ACHN (cell line): ENCODE measurements at regions not wholly inside any gene's neighbourhood (a gene's known extent, or its start where the extent isn't known, plus 50 kb on each side); places are given as distances from the start of the nearest gene placed in this dataset.

Experiments
- DNase-seq: peaks from one replicate; pipeline ENCODE4 v3.0.0-alpha.2; 2015
- in situ Hi-C: cut with HindIII; loops from 2 replicates; pipeline ENCODE4 v1.10.0; 2017; ENCODE audit warnings: low sequenced_read_pairs, low pct_ligation_motif_present, low pct_unique_long_range_greater_than_20kb

GRCh38 chr2:83071352-83071751 lies 1387.7 kb downstream of the SUCLG1 start:
- in situ Hi-C loops, result no loop called here

DNA sequence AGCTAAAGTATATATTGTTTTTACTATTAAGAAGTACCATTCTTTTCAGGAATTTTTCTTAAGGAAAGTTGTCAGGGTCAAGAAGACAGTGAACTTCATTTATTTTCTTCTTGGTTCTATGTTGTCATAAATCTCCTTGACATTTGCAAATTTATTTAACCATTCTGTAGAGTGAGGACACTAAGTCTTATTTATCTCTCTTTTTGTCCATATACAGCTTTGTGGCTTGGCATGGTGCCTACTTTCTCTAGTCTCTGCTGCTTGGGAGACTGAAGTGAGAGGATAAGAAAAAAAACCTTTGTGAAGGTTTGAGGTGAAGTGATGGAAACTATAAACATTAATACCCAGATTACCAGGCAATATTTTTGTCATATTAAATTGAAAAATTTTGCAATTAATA lies 1389.4 kb downstream of the SUCLG1 start:
- DNase-seq, result no peak
- in situ Hi-C loops, result no loop called here

More at GRCh38 chr2:83071352-83071751, 1387.7 kb downstream of the SUCLG1 start:
- no peak for DNase-seq

DNA sequence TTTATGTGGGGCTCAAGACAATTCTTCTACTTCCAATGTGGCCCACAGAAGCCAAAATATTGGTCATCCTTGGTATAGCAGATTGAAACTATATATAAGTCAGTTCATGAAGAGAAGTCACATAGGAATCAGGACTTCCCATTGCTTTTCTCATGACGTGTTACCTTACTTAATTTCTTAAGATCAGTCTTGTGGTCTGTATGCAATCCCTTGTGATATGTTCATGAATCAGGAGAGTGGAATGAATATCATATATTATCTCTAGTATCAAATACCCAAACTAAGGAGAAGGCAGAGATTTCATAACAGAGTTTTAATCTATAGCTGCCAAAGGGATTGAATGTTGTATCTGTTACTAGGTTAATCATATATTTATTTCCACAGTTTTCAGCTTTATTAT lies 1390.4 kb downstream of the SUCLG1 start:
- DNase-seq, result no peak
- in situ Hi-C loops, result no loop called here

DNA sequence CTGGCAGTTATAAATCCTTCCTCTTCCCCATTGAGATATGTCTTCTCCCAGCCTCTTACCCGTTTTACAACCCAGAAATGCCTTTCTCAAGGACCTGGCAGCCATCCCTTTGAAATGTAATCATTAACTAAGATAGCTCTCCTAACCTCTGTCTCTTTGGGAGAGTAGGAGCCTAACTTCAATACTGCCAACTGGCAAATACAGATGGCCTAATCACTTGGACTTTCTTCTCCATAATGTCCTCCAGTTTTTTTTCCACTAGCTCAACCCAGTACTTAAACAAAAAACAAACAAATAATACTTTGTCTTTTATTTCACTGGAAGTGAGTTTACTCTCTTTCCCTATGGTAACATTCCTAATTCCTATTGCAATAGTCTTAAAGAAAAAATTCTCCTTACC lies 1391.1 kb downstream of the SUCLG1 start:
- in situ Hi-C loops, result no loop called here

DNA sequence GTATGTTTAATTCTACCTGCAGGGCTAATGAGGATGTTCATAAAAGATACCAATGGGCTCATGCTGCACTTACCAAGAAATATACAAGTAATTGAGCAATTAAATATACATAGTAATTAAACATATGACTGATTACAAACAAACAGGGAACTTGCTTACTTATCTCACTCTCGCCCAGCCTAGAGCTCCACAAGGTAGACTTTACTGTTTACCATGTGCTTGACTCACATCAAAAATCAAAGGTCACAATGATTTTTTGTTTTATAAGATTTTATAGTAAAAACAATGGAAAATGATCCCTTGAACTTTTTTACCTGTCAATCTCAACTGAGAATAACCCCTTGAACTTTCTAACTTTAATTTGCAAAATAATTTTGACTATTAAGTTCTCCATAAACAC lies 1395.1 kb downstream of the SUCLG1 start:
- no peak for DNase-seq
- in situ Hi-C loops, result no loop called here

More for the DNA sequence above, 1391.1 kb downstream of the SUCLG1 start:
- peak; percentile 77 for DNase-seq

DNA sequence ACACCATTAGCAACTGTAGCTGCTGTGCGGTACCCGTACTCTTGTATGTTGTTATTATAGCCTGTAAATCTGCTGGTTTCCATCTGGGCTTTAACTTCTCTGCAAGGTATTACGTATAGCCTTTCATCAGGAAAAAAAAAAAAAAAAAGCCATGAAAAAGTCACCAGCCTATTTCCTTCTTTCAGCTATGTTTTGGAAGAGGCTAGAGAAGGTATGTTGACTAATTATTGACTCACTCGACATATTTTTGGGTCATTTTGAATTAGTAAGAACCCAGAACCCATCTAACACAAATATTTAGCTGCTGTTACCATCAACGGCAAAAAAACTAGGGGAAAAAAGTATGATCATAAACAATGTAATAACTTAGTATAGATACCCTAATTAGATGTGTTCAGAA lies 1395.6 kb downstream of the SUCLG1 start:
- in situ Hi-C loops, result no loop called here
- DNase-seq, result no peak

GRCh38 chr2:83058683-83059082 lies 1400.4 kb downstream of the SUCLG1 start:
- in situ Hi-C loops, result no loop called here
- no peak for DNase-seq

DNA sequence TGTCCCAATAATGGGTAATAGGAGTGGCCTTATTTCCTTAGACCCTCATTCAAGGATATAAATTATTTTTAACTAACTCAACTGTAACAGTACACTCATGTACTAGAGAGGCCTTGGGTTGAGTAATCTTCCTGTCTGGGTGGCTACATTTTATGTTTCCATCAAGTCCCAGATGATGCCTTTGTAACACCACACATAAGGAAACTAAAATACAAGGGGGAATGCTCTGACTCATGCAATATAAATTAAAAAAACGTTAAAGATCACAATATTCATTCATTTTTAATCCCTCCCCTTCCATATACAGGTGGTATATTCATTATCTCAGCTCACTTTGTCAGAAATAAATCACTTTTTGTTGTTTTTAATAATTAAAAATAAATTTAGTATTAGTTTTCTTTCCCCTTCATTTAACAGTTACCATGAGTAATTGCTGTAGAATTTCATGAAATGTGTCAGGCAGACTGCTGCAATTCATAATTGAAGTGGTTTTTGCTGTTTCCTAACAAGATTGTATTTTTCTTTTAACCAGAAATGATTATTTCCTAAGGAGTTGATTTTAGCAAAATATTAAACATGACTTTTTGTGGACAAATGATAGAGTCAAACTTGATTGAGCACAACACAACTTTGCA lies 1403.6 kb downstream of the SUCLG1 start:
- DNase-seq, result peak; percentile 69
- in situ Hi-C loops, result no loop called here

GRCh38 chr2:83054751-83055150 lies 1404.3 kb downstream of the SUCLG1 start:
- no peak for DNase-seq
- in situ Hi-C loops, result no loop called here

- in situ Hi-C loops, result no loop called here
- DNase-seq, result no peak
Observed at GRCh38 chr2:83051538-83052170, 1407.4 kb downstream of the SUCLG1 start.

DNA sequence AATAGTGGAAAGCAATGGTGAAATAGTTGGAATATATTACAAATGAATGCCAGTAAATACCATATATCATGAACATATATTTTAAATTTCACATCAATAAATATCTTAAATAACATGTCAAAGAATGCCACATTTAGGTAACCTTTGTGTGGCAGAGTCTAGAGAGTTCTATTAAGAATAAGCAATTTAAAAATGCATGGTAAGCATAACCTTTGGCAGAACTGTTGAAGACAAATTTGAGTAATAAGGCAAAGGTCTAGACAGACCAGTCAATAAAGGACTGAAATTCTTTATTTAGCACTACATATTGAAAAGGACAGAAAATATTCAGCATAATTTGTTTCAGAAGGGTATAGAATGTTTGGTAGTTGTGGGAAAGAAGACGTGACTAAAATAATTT lies 1417.0 kb downstream of the SUCLG1 start:
- in situ Hi-C loops, result no loop called here
- DNase-seq, result no peak

DNA sequence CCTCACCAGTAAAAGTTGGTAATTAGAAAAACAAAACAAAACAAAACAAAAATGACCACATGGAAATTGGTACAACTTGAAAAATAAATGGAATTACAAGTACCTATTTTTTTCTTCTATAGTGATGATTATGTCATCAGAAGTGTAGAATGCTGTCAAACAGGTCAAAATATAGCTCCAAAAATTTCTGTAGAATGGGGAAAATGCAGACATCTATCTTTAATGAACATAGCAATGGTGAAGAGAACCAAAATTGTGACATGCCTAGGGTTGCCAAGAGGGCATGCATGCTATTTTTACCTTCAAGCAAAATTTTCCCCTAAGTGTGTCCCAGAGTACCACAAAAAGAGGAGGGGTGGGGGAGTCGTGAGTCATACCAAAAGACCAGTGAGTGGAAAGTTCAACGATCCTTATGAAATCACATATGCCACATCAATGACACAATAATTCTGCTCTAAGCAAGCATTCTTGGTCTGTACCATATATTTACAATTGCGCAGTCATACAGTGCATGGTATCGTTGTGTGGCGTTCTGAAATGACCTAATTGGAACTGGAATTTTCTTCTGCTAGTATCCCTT lies 1436.4 kb downstream of the SUCLG1 start:
- in situ Hi-C loops, result no loop called here
- DNase-seq, result no peak

- in situ Hi-C loops, result no loop called here
Observed at GRCh38 chr2:83017366-83018090, 1441.6 kb downstream of the SUCLG1 start.

GRCh38 chr2:83016343-83017110 lies 1442.6 kb downstream of the SUCLG1 start:
- in situ Hi-C loops, result no loop called here
- DNase-seq, result no peak

More at GRCh38 chr2:83017366-83018090, 1441.6 kb downstream of the SUCLG1 start:
- no peak for DNase-seq

- DNase-seq, result no peak
- in situ Hi-C loops, result no loop called here
Observed at GRCh38 chr2:83015900-83016299, 1443.2 kb downstream of the SUCLG1 start.

DNA sequence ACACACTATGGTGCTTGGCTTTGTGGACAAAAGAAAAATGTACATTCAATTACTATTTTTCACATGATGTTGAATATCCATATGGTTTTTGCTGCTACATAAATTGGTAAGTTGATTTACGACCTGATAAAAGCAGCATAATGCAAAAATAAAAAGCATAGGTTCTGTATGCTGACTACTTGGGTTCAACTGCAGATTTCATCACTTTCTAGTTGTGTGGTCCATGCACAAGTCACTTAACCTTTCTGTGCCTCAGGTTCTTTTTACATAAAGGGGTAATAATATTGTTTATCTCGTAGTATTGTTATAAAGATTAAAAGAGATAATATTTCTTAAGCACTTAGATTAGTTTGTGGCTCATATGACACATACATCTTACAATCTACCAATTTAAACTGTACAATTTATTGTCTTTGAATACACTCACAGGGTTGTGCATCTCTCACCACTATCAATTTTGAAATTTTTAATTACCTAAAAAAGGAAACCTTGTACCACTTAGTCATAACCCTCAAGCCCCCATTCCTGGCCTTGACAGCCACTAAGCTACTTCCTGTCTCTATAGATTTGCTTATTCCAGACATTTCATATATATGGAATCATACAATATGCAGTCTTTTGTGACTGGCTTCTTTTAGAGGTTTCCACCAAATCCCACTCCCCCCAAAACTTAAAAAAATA lies 1443.9 kb downstream of the SUCLG1 start:
- DNase-seq, result no peak
- in situ Hi-C loops, result no loop called here

DNA sequence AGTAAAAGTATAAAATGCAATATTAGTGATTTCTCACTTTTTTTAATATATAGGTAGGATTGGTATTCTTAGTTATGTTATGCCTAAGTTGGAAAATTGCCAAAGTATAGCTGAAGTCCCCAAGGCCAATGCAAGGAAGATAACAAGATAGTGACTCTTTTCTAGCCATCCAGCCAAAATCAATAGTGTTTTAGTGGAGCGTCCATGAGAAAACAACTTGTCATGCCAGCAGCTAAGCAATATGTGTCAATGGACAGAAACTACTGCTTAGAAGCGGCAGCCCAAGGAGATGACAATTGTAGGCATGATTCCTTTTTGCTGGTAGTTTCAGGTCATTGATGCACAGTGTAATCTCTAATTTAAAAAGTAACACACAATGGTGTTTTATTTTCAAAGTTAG lies 1444.6 kb downstream of the SUCLG1 start:
- in situ Hi-C loops, result no loop called here

DNA sequence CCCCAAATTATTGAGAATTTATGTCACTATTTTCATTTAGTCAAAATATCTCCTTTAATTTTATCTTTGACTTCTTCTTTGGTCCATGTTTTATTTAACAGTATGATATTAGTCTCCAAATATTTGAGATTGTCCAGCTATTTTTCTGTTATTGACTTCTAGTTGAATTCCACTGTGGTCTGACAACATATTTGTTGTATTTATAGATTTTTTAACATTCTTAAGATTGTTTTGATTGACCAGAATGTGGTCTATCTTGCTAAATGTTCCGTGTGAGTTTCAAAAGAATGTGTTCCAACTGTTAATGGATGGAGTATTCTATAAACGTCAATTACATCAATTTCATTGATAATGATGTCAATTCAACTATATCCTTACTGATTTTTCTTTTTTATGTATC lies 1452.1 kb downstream of the SUCLG1 start:
- in situ Hi-C loops, result no loop called here
- no peak for DNase-seq

More for the DNA sequence above, 1444.6 kb downstream of the SUCLG1 start:
- DNase-seq, result no peak
